GM06990 (cell line): ENCODE measurements at regions not wholly inside any gene's neighbourhood (a gene's known extent, or its start where the extent isn't known, plus 50 kb on each side); places are given as distances from the start of the nearest gene placed in this dataset.

ENCODE experiments used
- DNase-seq: peaks from one replicate; pipeline ENCODE4 v3.0.0-alpha.2; 2011; ENCODE audit not compliant: insufficient read length; ENCODE audit errors: extremely low read depth
- H3K27me3 ChIP-seq: replicated peaks from 2 replicates; pipeline ENCODE4 v1.6.0; 2011; ENCODE audit warnings: low read length; ENCODE audit not compliant: control insufficient read depth, insufficient read depth
- H3K36me3 ChIP-seq: 2 replicates; pipeline ENCODE4 v1.5.1; 2011; ENCODE audit warnings: low read length; ENCODE audit not compliant: control insufficient read depth, insufficient read depth
- H3K4me3 ChIP-seq: replicated peaks from 2 replicates; pipeline ENCODE4 v1.5.1; 2011; ENCODE audit warnings: low read depth, mild to moderate bottlenecking, control low read depth, low read length
- CTCF ChIP-seq: IDR thresholded peaks from 2 replicates; pipeline ENCODE4 v1.5.1; 2011; ENCODE audit warnings: low read length, control low read depth, mild to moderate bottlenecking, inconsistent platforms; ENCODE audit not compliant: insufficient read depth, poor library complexity, severe bottlenecking

- no peak for DNase-seq
- TF ChIP-seq CTCF = no peak
- Histone ChIP-seq H3K4me3 (no peak overlapping the region), H3K36me3 (no peaks in the 10 kb centered on the region), H3K27me3 (no peaks in the 10 kb centered on the region; the same call in none of the 2 replicates)
Observed at GRCh38 chr5:133811168-133811567, 157.3 kb downstream of the C5orf15 start.

- H3K4me3 ChIP-seq = no peak overlapping the region
- no peak for TF ChIP-seq CTCF
- H3K36me3 ChIP-seq = no peaks in the 10 kb centered on the region
- no peaks in the 10 kb centered on the region; the same call in none of the 2 replicates for H3K27me3 ChIP-seq
- no peak for DNase-seq
Observed at GRCh38 chr5:133809801-133810200, 158.6 kb downstream of the C5orf15 start.

DNA sequence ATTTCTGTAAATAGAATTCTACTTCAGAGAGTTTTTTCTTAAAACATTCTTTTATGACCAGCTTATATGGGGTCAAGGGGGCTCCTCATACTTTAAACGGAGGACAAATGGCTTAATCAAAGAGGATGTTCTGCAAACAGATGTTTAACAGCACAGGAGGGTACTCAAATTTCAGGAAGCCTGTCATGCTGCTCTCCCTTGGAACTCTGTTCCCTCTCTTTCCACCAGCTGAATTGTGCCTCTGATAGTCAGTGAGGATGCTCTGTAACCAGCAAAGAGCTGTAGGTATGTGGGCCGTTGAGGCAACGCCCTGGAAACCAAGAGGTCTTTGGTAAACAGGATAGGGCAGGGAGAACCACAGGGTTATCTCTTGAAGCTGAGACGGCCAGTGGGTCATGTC is 161.1 kb downstream of the C5orf15 start:
- DNase-seq = no peak
- H3K36me3 ChIP-seq = no peaks in the 10 kb centered on the region
- H3K27me3 ChIP-seq = no peaks in the 10 kb centered on the region; the same call in none of the 2 replicates

GRCh38 chr5:133806847-133807246 is 161.6 kb downstream of the C5orf15 start:
- Histone ChIP-seq H3K36me3 (no peaks in the 10 kb centered on the region), H3K27me3 (no peaks in the 10 kb centered on the region; the same call in none of the 2 replicates), H3K4me3 (no peak overlapping the region)
- no peak for DNase-seq
- TF ChIP-seq CTCF = no peak

More for the DNA sequence above, 161.1 kb downstream of the C5orf15 start:
- H3K4me3 ChIP-seq = no peak overlapping the region
- no peak for TF ChIP-seq CTCF

GRCh38 chr5:133801955-133802751 is 166.3 kb downstream of the C5orf15 start:
- H3K27me3 ChIP-seq = peaks cover 2% of the 10 kb centered on the region; the same call in 1 of the 2 replicates
- no peak overlapping the region for H3K4me3 ChIP-seq
- H3K36me3 ChIP-seq = no peaks in the 10 kb centered on the region
- no peak for DNase-seq
- no peak for TF ChIP-seq CTCF
